Keratinocyte (primary cell): ENCODE measurements at regions not wholly inside any gene's neighbourhood (a gene's known extent, or its start where the extent isn't known, plus 50 kb on each side); places are given as distances from the start of the nearest gene placed in this dataset.

ENCODE experiments used
- DNase-seq: peaks from one replicate; pipeline ENCODE4 v3.0.0-alpha.2; 2011; ENCODE audit warnings: low read depth, missing footprints, low spot score
- FAIRE-seq: peaks from 2 replicates; lab custom pipeline; 2011; peaks lifted over from hg19 to GRCh38; lab: Jason Lieb, UNC
- H2AFZ ChIP-seq: 2 replicates; pipeline ENCODE4 v1.6.0; 2012; ENCODE audit warnings: low read length, control low read depth, inconsistent platforms; ENCODE audit not compliant: control insufficient read depth
- H3K27ac ChIP-seq: 2 replicates; pipeline ENCODE4 v1.5.1; 2011; ENCODE audit warnings: low read length; ENCODE audit not compliant: control insufficient read depth, insufficient read depth
- H3K27me3 ChIP-seq: 3 replicates; pipeline ENCODE4 v1.6.0; 2011; ENCODE audit warnings: low read length; ENCODE audit not compliant: control insufficient read depth, insufficient read depth; ENCODE audit errors: extremely low read depth
- H3K36me3 ChIP-seq, 2 experiments: 2 replicates in 1 of 2; 3 replicates in 1 of 2; pipeline ENCODE4 v1.5.1; 2011; ENCODE audit warnings: low read length in 2 of 2, mild to moderate bottlenecking in 1 of 2; ENCODE audit not compliant: control insufficient read depth in 2 of 2, insufficient read depth in 2 of 2; ENCODE audit errors: extremely low read depth in 1 of 2
- H3K4me1 ChIP-seq: 3 replicates; pipeline ENCODE4 v1.5.1; 2011; ENCODE audit warnings: low read length; ENCODE audit not compliant: control insufficient read depth, insufficient read depth; ENCODE audit errors: extremely low read depth
- H3K4me2 ChIP-seq: 3 replicates; pipeline ENCODE4 v1.6.0; 2011; ENCODE audit warnings: low read depth, low read length; ENCODE audit not compliant: control insufficient read depth, insufficient read depth; ENCODE audit errors: extremely low read depth
- H3K4me3 ChIP-seq, 3 experiments: fragments of 200-600 bp in 1 of 3; sonication (generic) in 1 of 3; 2 replicates in 2 of 3; 3 replicates in 1 of 3; pipeline ENCODE4 v1.5.1; 2011 to 2016; ENCODE audit warnings: low read length in 3 of 3, mild to moderate bottlenecking in 3 of 3, control low read depth in 2 of 3, inconsistent platforms in 1 of 3, low read depth in 1 of 3, mixed read lengths in 1 of 3, mixed run types in 1 of 3, moderate library complexity in 1 of 3; ENCODE audit not compliant: control insufficient read depth in 2 of 3, insufficient read depth in 2 of 3; ENCODE audit errors: extremely low read depth in 1 of 3
- H3K79me2 ChIP-seq: 2 replicates; pipeline ENCODE4 v1.6.0; 2012; ENCODE audit warnings: low read length; ENCODE audit not compliant: control insufficient read depth, insufficient read depth
- H3K9ac ChIP-seq: 3 replicates; pipeline ENCODE4 v1.6.0; 2011; ENCODE audit warnings: low read length; ENCODE audit not compliant: control insufficient read depth, insufficient read depth; ENCODE audit errors: extremely low read depth
- H3K9me1 ChIP-seq: 3 replicates; pipeline ENCODE4 v1.6.0; 2011; ENCODE audit warnings: low read length; ENCODE audit not compliant: control insufficient read depth, insufficient read depth; ENCODE audit errors: extremely low read depth
- H3K9me3 ChIP-seq: 2 replicates; pipeline ENCODE4 v1.5.1; 2012; ENCODE audit warnings: low read depth, low read length; ENCODE audit not compliant: control insufficient read depth
- H4K20me1 ChIP-seq: 3 replicates; pipeline ENCODE4 v1.6.0; 2011; ENCODE audit warnings: low read length; ENCODE audit not compliant: control insufficient read depth, insufficient read depth; ENCODE audit errors: extremely low read depth
- EZH2 ChIP-seq: IDR thresholded peaks from one replicate; pipeline ENCODE4 v1.6.1; 2012; ENCODE audit warnings: inconsistent platforms, mild to moderate bottlenecking, low read length, moderate library complexity
- dilution Hi-C: fragments of 300-500 bp; cut with MboI; formaldehyde crosslinking; loops from one replicate; pipeline ENCODE4 v1.7.0; 2020; ENCODE audit warnings: low sequenced_read_pairs; ENCODE audit not compliant: extremely low pct_ligation_motif_present
- TF ChIP-seq, protein P1 (sequence below), 3 experiments: IDR thresholded peaks in 1 of 3; conservative IDR thresholded peaks in 1 of 3; optimal IDR thresholded peaks in 1 of 3; 2 replicates in 2 of 3; 3 replicates in 1 of 3; pipeline versions ENCODE3 to v1.5.1; 2011; ENCODE audit warnings: low read length in 3 of 3, mild to moderate bottlenecking in 3 of 3, moderate library complexity in 2 of 3, control low read depth in 1 of 3, inconsistent platforms in 1 of 3; ENCODE audit not compliant: insufficient read depth in 2 of 3; ENCODE audit errors: extremely low read depth in 1 of 3

DNA sequence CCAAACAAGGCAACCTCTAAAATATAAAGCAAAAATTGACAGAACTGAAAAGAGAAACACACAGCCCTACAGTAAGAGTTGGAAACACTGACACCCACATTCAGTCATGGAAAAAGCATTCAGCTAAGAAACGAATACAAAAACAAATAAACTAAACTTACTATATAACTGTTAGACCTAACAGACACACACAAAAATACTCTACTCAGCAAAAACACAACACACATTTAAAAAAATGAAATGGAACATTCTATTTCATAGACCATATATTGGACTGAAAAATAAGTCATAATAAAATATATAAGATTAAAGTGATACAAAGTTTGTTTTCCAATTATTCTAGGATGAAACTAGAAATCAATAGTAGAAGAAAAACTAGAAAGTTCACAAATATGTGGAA lies 488.8 kb upstream of the POU3F4 start:
- no peak for FAIRE-seq
- H3K27ac ChIP-seq: no peak overlapping the region
- no peak for TF ChIP-seq EZH2
- TF ChIP-seq, protein P1, sequence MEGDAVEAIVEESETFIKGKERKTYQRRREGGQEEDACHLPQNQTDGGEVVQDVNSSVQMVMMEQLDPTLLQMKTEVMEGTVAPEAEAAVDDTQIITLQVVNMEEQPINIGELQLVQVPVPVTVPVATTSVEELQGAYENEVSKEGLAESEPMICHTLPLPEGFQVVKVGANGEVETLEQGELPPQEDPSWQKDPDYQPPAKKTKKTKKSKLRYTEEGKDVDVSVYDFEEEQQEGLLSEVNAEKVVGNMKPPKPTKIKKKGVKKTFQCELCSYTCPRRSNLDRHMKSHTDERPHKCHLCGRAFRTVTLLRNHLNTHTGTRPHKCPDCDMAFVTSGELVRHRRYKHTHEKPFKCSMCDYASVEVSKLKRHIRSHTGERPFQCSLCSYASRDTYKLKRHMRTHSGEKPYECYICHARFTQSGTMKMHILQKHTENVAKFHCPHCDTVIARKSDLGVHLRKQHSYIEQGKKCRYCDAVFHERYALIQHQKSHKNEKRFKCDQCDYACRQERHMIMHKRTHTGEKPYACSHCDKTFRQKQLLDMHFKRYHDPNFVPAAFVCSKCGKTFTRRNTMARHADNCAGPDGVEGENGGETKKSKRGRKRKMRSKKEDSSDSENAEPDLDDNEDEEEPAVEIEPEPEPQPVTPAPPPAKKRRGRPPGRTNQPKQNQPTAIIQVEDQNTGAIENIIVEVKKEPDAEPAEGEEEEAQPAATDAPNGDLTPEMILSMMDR (optimal IDR thresholded peaks at IDR 0.05 in 1 of 3, IDR thresholded peaks at IDR 0.05 in 1 of 3, conservative IDR thresholded peaks at IDR 0.05 in 1 of 3; ENCODE audit: extremely low read depth in 1 of 3, insufficient read depth in 2 of 3, low read length in 3 of 3): no peak

GRCh38 chrX:83022020-83022419 lies 486.1 kb upstream of the POU3F4 start:
- Histone ChIP-seq H4K20me1 (no peaks in the 10 kb centered on the region), H3K9me1 (no peaks in the 10 kb centered on the region), H3K4me2 (no peak overlapping the region), H3K4me1 (no peaks in the 10 kb centered on the region), H2AFZ (no peak overlapping the region), H3K9ac (no peak overlapping the region), H3K27me3 (no peaks in the 10 kb centered on the region), H3K79me2 (no peaks in the 10 kb centered on the region), H3K4me3 (no peak overlapping the region), H3K9me3 (no peaks in the 10 kb centered on the region), H3K36me3 (no peaks in the 10 kb centered on the region), H3K27ac (no peak overlapping the region)
- FAIRE-seq: no peak
- dilution Hi-C loops: no loop called here
- no peak for DNase-seq
- TF ChIP-seq, protein P1 (optimal IDR thresholded peaks at IDR 0.05 in 1 of 3, IDR thresholded peaks at IDR 0.05 in 1 of 3, conservative IDR thresholded peaks at IDR 0.05 in 1 of 3; ENCODE audit: extremely low read depth in 1 of 3, insufficient read depth in 2 of 3, low read length in 3 of 3): no peak
- TF ChIP-seq EZH2: no peak

More for the DNA sequence above, 488.8 kb upstream of the POU3F4 start:
- H3K27me3 ChIP-seq: no peaks in the 10 kb centered on the region
- no peak overlapping the region for H3K4me2 ChIP-seq
- no peaks in the 10 kb centered on the region for H3K4me1 ChIP-seq
- H3K4me3 ChIP-seq: no peak overlapping the region
- H3K36me3 ChIP-seq: no peaks in the 10 kb centered on the region
- no peak for DNase-seq
- H4K20me1 ChIP-seq: no peaks in the 10 kb centered on the region
- H3K79me2 ChIP-seq: no peaks in the 10 kb centered on the region
- H3K9me3 ChIP-seq: no peaks in the 10 kb centered on the region
- no peaks in the 10 kb centered on the region for H3K9me1 ChIP-seq
- H3K9ac ChIP-seq: no peak overlapping the region
- H2AFZ ChIP-seq: no peak overlapping the region
- dilution Hi-C loops: no loop called here
